ENCODE measurements at regions not wholly inside any gene's neighbourhood (a gene's known extent, or its start where the extent isn't known, plus 50 kb on each side); places are given as distances from the start of the nearest gene placed in this dataset.
"Not testable (repeated sequence)": the region's sequence is repeated elsewhere in the genome, so short reads cannot be mapped to it uniquely, and the experiment has no call there.

DNA sequence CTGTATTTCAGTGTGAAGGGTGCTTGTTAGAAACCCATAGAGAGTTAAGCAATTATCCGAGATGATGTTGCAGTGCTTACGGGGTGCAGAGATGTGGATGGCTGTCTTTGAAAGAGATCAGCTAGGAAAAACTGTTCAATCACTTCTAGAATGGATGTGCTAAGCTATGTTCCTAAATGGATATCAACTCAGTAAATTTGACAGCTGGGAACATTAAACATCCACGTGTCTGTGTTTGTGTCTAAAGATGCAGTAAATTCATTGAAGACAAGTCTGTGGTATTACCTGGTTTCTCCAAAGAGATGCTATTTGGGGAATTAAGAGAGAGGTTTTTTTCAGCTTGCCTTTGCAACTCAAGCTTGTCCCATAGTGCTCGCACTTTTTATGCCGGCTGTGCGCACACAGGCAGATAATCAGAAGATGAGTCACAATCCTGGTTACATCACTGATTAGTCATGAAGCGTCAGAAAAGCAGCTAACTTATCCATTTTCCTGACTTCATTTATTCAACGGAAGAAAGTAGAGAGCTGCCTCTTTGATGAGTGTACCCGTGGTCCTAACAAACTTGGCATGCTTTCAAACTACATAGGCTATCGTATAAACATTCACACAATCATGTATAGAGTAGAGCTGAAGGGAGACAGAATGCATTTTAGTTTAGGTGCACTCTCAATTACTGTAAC lies 691.7 kb upstream of the SLC35B3 start:
- no peak overlapping the region for H3K4me3 Mint-ChIP-seq
- H2AK5ac ChIP-seq (ENCODE audit: insufficient read length, low read length), result no peak overlapping the region

GRCh38 chr6:9126034-9126433 lies 690.7 kb upstream of the SLC35B3 start:
- not testable (repeated sequence) for H2BK15ac ChIP-seq (ENCODE audit: low read depth, low read length); H3K9me3 ChIP-seq (ENCODE audit: control insufficient read depth, low read depth, low read length); H3K27me3 Mint-ChIP-seq (ENCODE audit: low read depth); H3K23ac ChIP-seq (ENCODE audit: insufficient read length, low read depth, low read length); H4K5ac ChIP-seq (ENCODE audit: insufficient read length, low read depth, low read length); H3K23me2 ChIP-seq (ENCODE audit: insufficient read length, low read depth, low read length, poor library complexity, severe bottlenecking); H2AFZ ChIP-seq (ENCODE audit: low read length); H2BK5ac ChIP-seq (ENCODE audit: insufficient read length, low read length); H2AK5ac ChIP-seq (ENCODE audit: insufficient read length, low read length); H3K4me2 ChIP-seq (ENCODE audit: insufficient read depth, insufficient read length, low read length); H3K27me3 ChIP-seq (ENCODE audit: insufficient read depth, low read length); H3K9me3 Mint-ChIP-seq; H3K27ac Mint-ChIP-seq; H3K79me1 ChIP-seq (ENCODE audit: insufficient read depth, low read depth, low read length, poor library complexity, severe bottlenecking); H2BK20ac ChIP-seq (ENCODE audit: low read depth, low read length, poor library complexity, severe bottlenecking); H4K8ac ChIP-seq (replicated peaks; ENCODE audit: insufficient read length, low read depth, low read length); H3K4me3 Mint-ChIP-seq; DNase-seq; H2BK12ac ChIP-seq (ENCODE audit: insufficient read length, low read depth, low read length); H4K91ac ChIP-seq (ENCODE audit: insufficient read length, low read depth, low read length); H4K20me1 ChIP-seq (ENCODE audit: control insufficient read depth, insufficient read depth, insufficient read length); H3K4ac ChIP-seq (ENCODE audit: low read depth, low read length); H3K18ac ChIP-seq (ENCODE audit: insufficient read length, low read depth, low read length); H3K79me2 ChIP-seq (ENCODE audit: insufficient read depth, low read length); H3T11ph ChIP-seq (ENCODE audit: low read length); H3K9ac ChIP-seq (ENCODE audit: extremely low read depth, insufficient read length, low read length); H3K4me1 Mint-ChIP-seq; H3K56ac ChIP-seq (ENCODE audit: insufficient read length, low read depth, low read length); H3K4me1 ChIP-seq (ENCODE audit: insufficient read depth, low read length); H3K14ac ChIP-seq (ENCODE audit: insufficient read depth, low read length); H3K27ac ChIP-seq (ENCODE audit: insufficient read length, low read depth, low read length); H2BK120ac ChIP-seq (ENCODE audit: low read depth, low read length, poor library complexity, severe bottlenecking); H3K36me3 Mint-ChIP-seq (ENCODE audit: insufficient read depth in 1 of 3, low read depth in 3 of 3)
- no CpG with 5 or more reads among the region's 10 CpGs for WGBS (ENCODE audit: extremely low coverage, insufficient read length, low lambda C conversion rate)

More for the DNA sequence above, 691.7 kb upstream of the SLC35B3 start:
- no peak overlapping the region for H4K5ac ChIP-seq (ENCODE audit: insufficient read length, low read depth, low read length)
- peaks cover 0 to 4% of the 10 kb centered on the region in 2 experiments; a peak in 3 of 5 replicates for H3K9me3 Mint-ChIP-seq
- no peak overlapping the region for H3K27ac ChIP-seq (ENCODE audit: insufficient read length, low read depth, low read length)
- H2BK5ac ChIP-seq (ENCODE audit: insufficient read length, low read length), result no peak overlapping the region
- no peak overlapping the region for H2AFZ ChIP-seq (ENCODE audit: low read length)
- no peaks in the 10 kb centered on the region for H3K27me3 ChIP-seq (ENCODE audit: insufficient read depth, low read length)
- H3K4ac ChIP-seq (ENCODE audit: low read depth, low read length), result no peak overlapping the region
- H2BK120ac ChIP-seq (ENCODE audit: low read depth, low read length, poor library complexity, severe bottlenecking), result no peak overlapping the region
- H3K36me3 Mint-ChIP-seq (ENCODE audit: insufficient read depth in 1 of 3, low read depth in 3 of 3), result 0 out of 7 replicates have a peak, but pooled peaks cover 0 to 5% (median 0%) of the 10 kb centered on the region in 3 experiments
- no peak overlapping the region for H2BK15ac ChIP-seq (ENCODE audit: low read depth, low read length)
- H3K18ac ChIP-seq (ENCODE audit: insufficient read length, low read depth, low read length), result no peak overlapping the region
- H3K56ac ChIP-seq (ENCODE audit: insufficient read length, low read depth, low read length), result no peak overlapping the region
- DNase-seq, result no peak
- H3K23ac ChIP-seq (ENCODE audit: insufficient read length, low read depth, low read length), result no peak overlapping the region
- H3K9me3 ChIP-seq (ENCODE audit: control insufficient read depth, low read depth, low read length), result no peaks in the 10 kb centered on the region
- H3K79me2 ChIP-seq (ENCODE audit: insufficient read depth, low read length), result no peaks in the 10 kb centered on the region
- no peak overlapping the region for H3K14ac ChIP-seq (ENCODE audit: insufficient read depth, low read length)
- H3K23me2 ChIP-seq (ENCODE audit: insufficient read length, low read depth, low read length, poor library complexity, severe bottlenecking), result no peaks in the 10 kb centered on the region
- no peak overlapping the region for H3K4me2 ChIP-seq (ENCODE audit: insufficient read depth, insufficient read length, low read length)
- H4K91ac ChIP-seq (ENCODE audit: insufficient read length, low read depth, low read length), result no peak overlapping the region
- H4K8ac ChIP-seq (replicated peaks; ENCODE audit: insufficient read length, low read depth, low read length), result no peak overlapping the region
- no peaks in the 10 kb centered on the region for H3K79me1 ChIP-seq (ENCODE audit: insufficient read depth, low read depth, low read length, poor library complexity, severe bottlenecking)
- TF ChIP-seq CTCF (conservative IDR thresholded peaks at IDR 0.05), result no peak
- H2BK20ac ChIP-seq (ENCODE audit: low read depth, low read length, poor library complexity, severe bottlenecking), result no peak overlapping the region
- H3K27me3 Mint-ChIP-seq (ENCODE audit: low read depth), result no peaks in the 10 kb centered on the region
- no peaks in the 10 kb centered on the region for H3K4me1 Mint-ChIP-seq
- WGBS (ENCODE audit: extremely low coverage, insufficient read length, low lambda C conversion rate), result no CpG with 5 or more reads among the region's 10 CpGs
- H3K9ac ChIP-seq (ENCODE audit: extremely low read depth, insufficient read length, low read length), result no peak overlapping the region
- no peaks in the 10 kb centered on the region for H3K4me1 ChIP-seq (ENCODE audit: insufficient read depth, low read length)
- no peak overlapping the region for H3K27ac Mint-ChIP-seq
- H3T11ph ChIP-seq (ENCODE audit: low read length), result no peak overlapping the region
- H4K20me1 ChIP-seq (ENCODE audit: control insufficient read depth, insufficient read depth, insufficient read length), result no peaks in the 10 kb centered on the region
- H2BK12ac ChIP-seq (ENCODE audit: insufficient read length, low read depth, low read length), result no peak overlapping the region

Measured in H9 (cell line).